IMR-90 (cell line): ENCODE measurements at regions not wholly inside any gene's neighbourhood (a gene's known extent, or its start where the extent isn't known, plus 50 kb on each side); places are given as distances from the start of the nearest gene placed in this dataset.

Experiments
- ATAC-seq: fragments of 200-7000 bp; cut with Tn5 transposase; 2 replicates; pipeline ENCODE4 v1.9.1; 2020; ENCODE audit warnings: low read depth, mild to moderate bottlenecking, moderate library complexity
- BruUV-seq: library from RNA; stranded (reverse); fragments of 400-500 nt; replicated peaks from 2 replicates; lab custom pipeline; 2021; lab: Mats Ljungman, UMichigan
- CTCF ChIA-PET: fragments of 300-600 bp; formaldehyde crosslinking; extraction: SDS; loops from one replicate; lab custom pipeline; 2021; ENCODE audit warnings: antibody characterized with exemption; lab: Yijun Ruan, JAX
- POLR2A ChIA-PET: fragments of 300-600 bp; sonication (Branson Sonifier 250); formaldehyde crosslinking; loops from one replicate; lab custom pipeline; 2022; ENCODE audit warnings: antibody characterized with exemption; ENCODE audit not compliant: unreplicated experiment; lab: Charles Lee
- DNase-seq: peaks from one replicate; pipeline ENCODE4 v3.0.0; 2013
- H2AFZ ChIP-seq: replicated peaks from 2 replicates; pipeline ENCODE3; 2013; ENCODE audit warnings: low read length, mild to moderate bottlenecking; ENCODE audit not compliant: poor library complexity
- H2AK5ac ChIP-seq: 2 replicates; pipeline ENCODE4 v1.6.1; 2013; ENCODE audit warnings: low read depth, low read length, inconsistent platforms
- H2AK9ac ChIP-seq: replicated peaks from 2 replicates; pipeline ENCODE3; 2013; ENCODE audit warnings: mild to moderate bottlenecking, low read depth, low read length, moderate library complexity; ENCODE audit not compliant: poor library complexity
- H2BK120ac ChIP-seq: 2 replicates; pipeline ENCODE4 v1.6.1; 2013; ENCODE audit warnings: low read depth, low read length, inconsistent platforms
- H2BK15ac ChIP-seq: 3 replicates; pipeline ENCODE4 v1.6.1; 2013; ENCODE audit warnings: low read depth, low read length, inconsistent platforms
- H2BK20ac ChIP-seq: 2 replicates; pipeline ENCODE4 v1.6.1; 2013; ENCODE audit warnings: low read depth, mild to moderate bottlenecking, inconsistent platforms, low read length, moderate library complexity
- H2BK5ac ChIP-seq: 2 replicates; pipeline ENCODE4 v1.6.1; 2013; ENCODE audit warnings: mild to moderate bottlenecking, low read depth, low read length, inconsistent platforms; ENCODE audit not compliant: poor library complexity, severe bottlenecking
- H3K14ac ChIP-seq: replicated peaks from 2 replicates; pipeline ENCODE4 v1.6.1; 2013; ENCODE audit warnings: low read depth, low read length, inconsistent platforms
- H3K18ac ChIP-seq: 2 replicates; pipeline ENCODE4 v1.6.1; 2013; ENCODE audit warnings: low read depth, low read length, control low read depth
- H3K23ac ChIP-seq: 2 replicates; pipeline ENCODE4 v1.6.1; 2013; ENCODE audit warnings: low read depth, low read length, inconsistent platforms
- H3K27ac ChIP-seq: 2 replicates; pipeline ENCODE4 v1.5.1; 2013; ENCODE audit warnings: mild to moderate bottlenecking, control low read depth, low read length; ENCODE audit not compliant: insufficient read depth
- H3K27me3 ChIP-seq: 2 replicates; pipeline ENCODE4 v1.6.1; 2013; ENCODE audit warnings: low read length; ENCODE audit not compliant: control insufficient read depth, insufficient read depth
- H3K36me3 ChIP-seq: 2 replicates; pipeline ENCODE4 v1.6.1; 2013; ENCODE audit warnings: low read length, mixed read lengths; ENCODE audit not compliant: control insufficient read depth, insufficient read depth
- H3K4ac ChIP-seq: 2 replicates; pipeline ENCODE4 v1.6.1; 2013; ENCODE audit warnings: low read depth, low read length, inconsistent platforms
- H3K4me1 ChIP-seq: 2 replicates; pipeline ENCODE4 v1.6.1; 2013; ENCODE audit warnings: low read length, mixed read lengths; ENCODE audit not compliant: control insufficient read depth, insufficient read depth
- H3K4me2 ChIP-seq: 2 replicates; pipeline ENCODE4 v1.6.1; 2013; ENCODE audit warnings: low read depth, mild to moderate bottlenecking, control low read depth, low read length, moderate library complexity
- H3K4me3 ChIP-seq: 2 replicates; pipeline ENCODE4 v1.5.1; 2013; ENCODE audit warnings: low read depth, mild to moderate bottlenecking, control low read depth, low read length, moderate library complexity; ENCODE audit not compliant: insufficient read depth
- H3K56ac ChIP-seq: 2 replicates; pipeline ENCODE4 v1.6.1; 2013; ENCODE audit warnings: low read length, inconsistent platforms; ENCODE audit not compliant: insufficient read depth; ENCODE audit errors: extremely low read depth
- H3K79me1 ChIP-seq, 2 experiments: 2 replicates each; pipeline ENCODE4 v1.6.1; 2013; ENCODE audit warnings: low read length in 2 of 2, inconsistent platforms in 1 of 2, low read depth in 1 of 2
- H3K9ac ChIP-seq: 2 replicates; pipeline ENCODE4 v1.6.1; 2013; ENCODE audit warnings: low read depth, low read length, control low read depth
- H3K9me1 ChIP-seq: 2 replicates; pipeline ENCODE4 v1.6.1; 2013; ENCODE audit warnings: low read length, inconsistent platforms; ENCODE audit not compliant: insufficient read depth
- H3K9me3 ChIP-seq: 2 replicates; pipeline ENCODE4 v1.6.1; 2013; ENCODE audit warnings: low read length; ENCODE audit not compliant: control insufficient read depth, insufficient read depth
- H4K20me1 ChIP-seq: 2 replicates; pipeline ENCODE4 v1.6.1; 2013; ENCODE audit warnings: low read length, inconsistent platforms; ENCODE audit not compliant: insufficient read depth
- H4K5ac ChIP-seq: 2 replicates; pipeline ENCODE4 v1.6.1; 2013; ENCODE audit warnings: mild to moderate bottlenecking, low read depth, low read length, control low read depth
- H4K8ac ChIP-seq, 2 experiments: 2 replicates each; pipeline ENCODE4 v1.6.1; 2013; ENCODE audit warnings: low read depth in 2 of 2, low read length in 2 of 2, control low read depth in 1 of 2, inconsistent platforms in 1 of 2
- H4K91ac ChIP-seq: 2 replicates; pipeline ENCODE4 v1.6.1; 2013; ENCODE audit warnings: low read depth, low read length, inconsistent platforms; ENCODE audit not compliant: insufficient read depth
- CHD1 ChIP-seq: IDR thresholded peaks from 2 replicates; pipeline ENCODE4 v1.6.1; 2012; ENCODE audit warnings: low read depth, low read length, improper control_type of control experiment
- CTCF ChIP-seq: conservative IDR thresholded peaks from 2 replicates; pipeline ENCODE4 v1.5.1; 2012; ENCODE audit warnings: mild to moderate bottlenecking, low read depth, low read length, improper control_type of control experiment
- ELK1 ChIP-seq: fragments of 150-350 bp; IDR thresholded peaks from 2 replicates; pipeline ENCODE4 v1.6.1; 2016; ENCODE audit warnings: low read depth, mild to moderate bottlenecking, low read length, moderate library complexity, borderline replicate concordance
- FOS ChIP-seq: fragments of 150-350 bp; IDR thresholded peaks from 2 replicates; pipeline ENCODE4 v1.6.1; 2016; ENCODE audit warnings: low read depth, low read length
- MAFK ChIP-seq: IDR thresholded peaks from 2 replicates; pipeline ENCODE4 v1.6.1; 2012; ENCODE audit warnings: low read depth, low read length, improper control_type of control experiment
- MAZ ChIP-seq: IDR thresholded peaks from 2 replicates; pipeline ENCODE4 v1.6.1; 2012; ENCODE audit warnings: low read depth, mild to moderate bottlenecking, low read length, improper control_type of control experiment, moderate library complexity, borderline replicate concordance
- POLR2A ChIP-seq: IDR thresholded peaks from 2 replicates; pipeline ENCODE4 v1.6.1; 2012; ENCODE audit warnings: mild to moderate bottlenecking, low read depth, low read length
- RAD21 ChIP-seq: IDR thresholded peaks from 2 replicates; pipeline ENCODE4 v1.6.1; 2012; ENCODE audit warnings: low read length, improper control_type of control experiment
- RCOR1 ChIP-seq: IDR thresholded peaks from 2 replicates; pipeline ENCODE4 v1.6.1; 2012; ENCODE audit warnings: mild to moderate bottlenecking, low read length, improper control_type of control experiment; ENCODE audit not compliant: insufficient replicate concordance
- RFX5 ChIP-seq: IDR thresholded peaks from 2 replicates; pipeline ENCODE4 v1.8.0; 2012; ENCODE audit warnings: low read depth, mild to moderate bottlenecking, low read length, moderate library complexity
- SMC3 ChIP-seq: fragments of 150-350 bp; IDR thresholded peaks from 2 replicates; pipeline ENCODE4 v1.6.1; 2016; ENCODE audit warnings: low read depth, mild to moderate bottlenecking, antibody characterized with exemption, low read length, moderate library complexity
- USF2 ChIP-seq: fragments of 150-350 bp; IDR thresholded peaks from 2 replicates; pipeline ENCODE4 v1.6.1; 2017; ENCODE audit warnings: mild to moderate bottlenecking, antibody characterized with exemption, low read length, low read depth
- WGBS, 2 experiments: methylation state at CpG; one replicate each; pipeline versions ENCODE4 v1.1.5 to v1.1.7; 2013; ENCODE audit warnings: missing lambda C conversion rate in 2 of 2; ENCODE audit not compliant: insufficient read length in 1 of 2; ENCODE audit errors: extremely low coverage in 2 of 2; 5-methylcytosine and 5-hydroxymethylcytosine counted together
- dilution Hi-C: fragments of 300-500 bp; cut with HindIII; formaldehyde crosslinking; loops from one replicate; pipeline ENCODE4 v1.14.3; 2018; ENCODE audit warnings: low sequenced_read_pairs; ENCODE audit not compliant: unreplicated experiment
- in situ Hi-C: fragments of 300-500 bp; cut with MboI; formaldehyde crosslinking; loops from 3 replicates; pipeline ENCODE4 v1.14.3; 2019; ENCODE audit warnings: low sequenced_read_pairs, inconsistent platforms, mixed read lengths
- intact Hi-C: fragments of 100-400 bp; cut with micrococcal nuclease; formaldehyde crosslinking; loops from 2 replicates; pipeline ENCODE4 v1.10.0; 2022

- Histone ChIP-seq H3K23ac (no peak overlapping the region), H3K18ac (no peak overlapping the region), H3K4ac (no peak overlapping the region), H3K4me1 (no peaks in the 10 kb centered on the region), H2AK5ac (no peak overlapping the region), H2BK5ac (no peak overlapping the region), H4K5ac (no peak overlapping the region), H3K36me3 (no peaks in the 10 kb centered on the region), H3K9me3 (no peaks in the 10 kb centered on the region), H2BK15ac (no peak overlapping the region), H4K20me1 (no peaks in the 10 kb centered on the region; the same call in 1 of the 2 replicates), H3K27ac (no peak overlapping the region), H2BK20ac (no peak overlapping the region), H3K4me2 (no peak overlapping the region), H3K9ac (no peak overlapping the region), H3K14ac (no peak overlapping the region), H3K9me1 (no peaks in the 10 kb centered on the region), H2BK120ac (no peak overlapping the region), H3K27me3 (peaks cover 21% of the 10 kb centered on the region; the same call in 1 of the 2 replicates), H3K56ac (no peak overlapping the region), H3K79me1 (no peaks in the 10 kb centered on the region), H2AK9ac (no peak overlapping the region), H2AFZ (peak overlapping the region; percentile 37), H4K91ac (no peak overlapping the region), H4K8ac (no peak overlapping the region), H3K4me3 (no peak overlapping the region)
- CTCF ChIA-PET, result interaction anchor here (0.6 kb wide), 1 partner anchor 18 kb away, joined by 4 read pairs; no protein-coding TSS in a partner anchor
- WGBS, 2 experiments, result 46% methylated on average over 7 of the region's 14 CpGs; no CpG with 5 or more reads in 1 of the 2 experiments
- intact Hi-C loops, result no loop called here
- DNase-seq (no peak), ATAC-seq (no peak)
- BruUV-seq, result no TSS peak
- in situ Hi-C loops, result no loop called here
- dilution Hi-C loops, result no loop called here
- TF ChIP-seq MAZ (no peak), CTCF (no peak), USF2 (no peak), RCOR1 (no peak), ELK1 (no peak), RAD21 (no peak), SMC3 (no peak), MAFK (no peak), POLR2A (no peak), CHD1 (no peak), RFX5 (no peak), FOS (no peak)
- POLR2A ChIA-PET, result no interaction called here
These were observed 86.5 kb downstream of the ENGASE start for GRCh38 chr17:79160980-79161636.
